ENCODE measurements at regions not wholly inside any gene's neighbourhood (a gene's known extent, or its start where the extent isn't known, plus 50 kb on each side); places are given as distances from the start of the nearest gene placed in this dataset.

DNA sequence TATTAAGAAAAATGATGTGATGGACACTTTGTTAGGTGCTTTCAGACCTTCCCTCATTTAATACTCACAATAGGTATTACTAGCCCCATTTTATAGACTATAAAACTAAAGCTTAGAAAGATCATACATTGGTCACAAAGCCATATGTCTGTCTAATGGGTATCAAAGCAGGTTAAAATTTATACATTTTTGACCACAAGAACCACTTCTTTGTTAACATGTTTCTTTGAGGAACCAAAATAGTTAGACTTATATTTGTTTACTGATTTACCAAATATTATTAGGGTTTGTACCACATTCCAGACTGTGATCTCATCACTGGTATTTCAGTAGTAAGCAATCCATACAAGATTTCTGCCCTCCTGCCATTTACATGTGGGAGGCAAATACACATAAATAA, 363.3 kb downstream of the NAF1 start:
- no peaks in the 10 kb centered on the region for H3K36me3 ChIP-seq (ENCODE audit: low read depth)
- no peaks in the 10 kb centered on the region for H3K27me3 ChIP-seq (ENCODE audit: insufficient read depth, poor library complexity, severe bottlenecking)
- no peak overlapping the region for H3K27ac ChIP-seq (ENCODE audit: poor library complexity, severe bottlenecking)
- TF ChIP-seq, protein P1, sequence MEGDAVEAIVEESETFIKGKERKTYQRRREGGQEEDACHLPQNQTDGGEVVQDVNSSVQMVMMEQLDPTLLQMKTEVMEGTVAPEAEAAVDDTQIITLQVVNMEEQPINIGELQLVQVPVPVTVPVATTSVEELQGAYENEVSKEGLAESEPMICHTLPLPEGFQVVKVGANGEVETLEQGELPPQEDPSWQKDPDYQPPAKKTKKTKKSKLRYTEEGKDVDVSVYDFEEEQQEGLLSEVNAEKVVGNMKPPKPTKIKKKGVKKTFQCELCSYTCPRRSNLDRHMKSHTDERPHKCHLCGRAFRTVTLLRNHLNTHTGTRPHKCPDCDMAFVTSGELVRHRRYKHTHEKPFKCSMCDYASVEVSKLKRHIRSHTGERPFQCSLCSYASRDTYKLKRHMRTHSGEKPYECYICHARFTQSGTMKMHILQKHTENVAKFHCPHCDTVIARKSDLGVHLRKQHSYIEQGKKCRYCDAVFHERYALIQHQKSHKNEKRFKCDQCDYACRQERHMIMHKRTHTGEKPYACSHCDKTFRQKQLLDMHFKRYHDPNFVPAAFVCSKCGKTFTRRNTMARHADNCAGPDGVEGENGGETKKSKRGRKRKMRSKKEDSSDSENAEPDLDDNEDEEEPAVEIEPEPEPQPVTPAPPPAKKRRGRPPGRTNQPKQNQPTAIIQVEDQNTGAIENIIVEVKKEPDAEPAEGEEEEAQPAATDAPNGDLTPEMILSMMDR (IDR thresholded peaks at IDR 0.05; ENCODE audit: poor library complexity, severe bottlenecking): no peak
- no peaks in the 10 kb centered on the region for H3K4me1 ChIP-seq (ENCODE audit: insufficient read depth, poor library complexity, severe bottlenecking)
- H3K9me3 ChIP-seq (ENCODE audit: severe bottlenecking): no peaks in the 10 kb centered on the region
- DNase-seq (ENCODE audit: low spot score): no peak
- no peak for ATAC-seq (ENCODE audit: low read depth)
- H3K4me3 ChIP-seq (ENCODE audit: severe bottlenecking): no peak overlapping the region

DNA sequence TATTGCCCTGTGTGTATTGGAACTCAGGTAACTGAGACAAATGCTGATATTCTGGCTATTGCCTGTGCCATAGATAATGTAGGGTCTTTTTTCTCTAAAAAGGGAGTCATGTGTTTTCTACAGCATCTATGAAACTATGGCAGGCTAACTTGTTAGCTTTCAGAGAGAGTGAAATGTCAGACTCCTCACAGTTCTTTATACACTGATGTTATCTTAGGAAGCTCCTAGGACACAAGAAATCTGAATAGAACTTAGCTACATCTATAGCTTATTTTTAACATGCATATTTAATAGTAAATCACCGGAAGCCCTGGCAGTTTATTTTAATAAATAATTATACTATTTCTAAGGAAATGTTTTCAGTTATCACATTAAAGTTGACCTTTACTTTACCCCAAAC, 369.6 kb downstream of the NAF1 start:
- Histone ChIP-seq H3K4me1 (ENCODE audit: insufficient read depth, poor library complexity, severe bottlenecking) (no peaks in the 10 kb centered on the region), H3K4me3 (ENCODE audit: severe bottlenecking) (no peak overlapping the region), H3K36me3 (ENCODE audit: low read depth) (no peaks in the 10 kb centered on the region), H3K27me3 (ENCODE audit: insufficient read depth, poor library complexity, severe bottlenecking) (no peaks in the 10 kb centered on the region), H3K27ac (ENCODE audit: poor library complexity, severe bottlenecking) (no peak overlapping the region), H3K9me3 (ENCODE audit: severe bottlenecking) (no peaks in the 10 kb centered on the region)
- DNase-seq (ENCODE audit: low spot score) (no peak), ATAC-seq (ENCODE audit: low read depth) (no peak)
- TF ChIP-seq, protein P1 (IDR thresholded peaks at IDR 0.05; ENCODE audit: poor library complexity, severe bottlenecking): no peak

DNA sequence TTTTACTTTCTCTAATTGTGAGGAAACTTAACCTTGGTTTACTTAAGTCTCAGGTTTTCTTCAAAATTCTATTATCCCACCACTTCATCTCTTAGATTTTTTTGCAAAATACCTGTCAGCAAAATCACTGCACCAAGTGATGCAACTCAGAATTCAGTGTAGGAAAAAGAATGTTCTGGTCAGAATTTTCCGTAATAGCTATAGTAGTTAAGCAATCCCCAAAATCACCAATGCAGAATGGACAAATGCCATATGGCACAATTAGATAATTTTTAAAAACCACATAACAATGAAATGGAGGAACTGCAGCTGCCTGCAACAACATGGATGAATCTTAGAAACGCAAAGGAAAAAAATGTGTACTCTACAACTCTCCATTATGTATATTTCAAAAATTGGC, 373.1 kb downstream of the NAF1 start:
- TF ChIP-seq, protein P1 (IDR thresholded peaks at IDR 0.05; ENCODE audit: poor library complexity, severe bottlenecking): no peak
- DNase-seq (ENCODE audit: low spot score) (no peak), ATAC-seq (ENCODE audit: low read depth) (no peak)
- Histone ChIP-seq H3K4me1 (ENCODE audit: insufficient read depth, poor library complexity, severe bottlenecking) (no peaks in the 10 kb centered on the region), H3K27ac (ENCODE audit: poor library complexity, severe bottlenecking) (no peak overlapping the region), H3K9me3 (ENCODE audit: severe bottlenecking) (no peaks in the 10 kb centered on the region), H3K4me3 (ENCODE audit: severe bottlenecking) (no peak overlapping the region), H3K27me3 (ENCODE audit: insufficient read depth, poor library complexity, severe bottlenecking) (no peaks in the 10 kb centered on the region), H3K36me3 (ENCODE audit: low read depth) (no peaks in the 10 kb centered on the region)

DNA sequence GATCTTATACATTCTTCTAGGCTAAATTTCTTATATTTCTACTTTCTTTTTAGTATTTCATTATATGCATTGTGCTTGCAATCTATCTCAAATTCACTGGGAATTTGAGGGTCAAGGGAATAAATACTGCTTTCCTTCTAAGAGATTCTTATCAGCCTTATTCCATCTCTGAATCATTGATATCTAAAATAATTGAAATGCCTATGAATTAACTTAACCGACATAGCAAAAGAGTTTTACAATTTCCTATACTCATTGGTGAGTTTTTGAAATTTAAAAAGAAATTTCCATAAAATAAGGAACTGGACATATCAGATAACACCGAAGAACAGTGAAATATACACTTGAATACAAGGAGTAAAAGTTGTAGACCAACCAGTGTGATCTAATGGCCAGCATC, 373.7 kb downstream of the NAF1 start:
- Histone ChIP-seq H3K4me1 (ENCODE audit: insufficient read depth, poor library complexity, severe bottlenecking) (no peaks in the 10 kb centered on the region), H3K9me3 (ENCODE audit: severe bottlenecking) (no peaks in the 10 kb centered on the region), H3K27ac (ENCODE audit: poor library complexity, severe bottlenecking) (no peak overlapping the region), H3K36me3 (ENCODE audit: low read depth) (no peaks in the 10 kb centered on the region), H3K27me3 (ENCODE audit: insufficient read depth, poor library complexity, severe bottlenecking) (no peaks in the 10 kb centered on the region), H3K4me3 (ENCODE audit: severe bottlenecking) (no peak overlapping the region)
- DNase-seq (ENCODE audit: low spot score): no peak
- TF ChIP-seq, protein P1 (IDR thresholded peaks at IDR 0.05; ENCODE audit: poor library complexity, severe bottlenecking): no peak
- ATAC-seq (ENCODE audit: low read depth): no peak

DNA sequence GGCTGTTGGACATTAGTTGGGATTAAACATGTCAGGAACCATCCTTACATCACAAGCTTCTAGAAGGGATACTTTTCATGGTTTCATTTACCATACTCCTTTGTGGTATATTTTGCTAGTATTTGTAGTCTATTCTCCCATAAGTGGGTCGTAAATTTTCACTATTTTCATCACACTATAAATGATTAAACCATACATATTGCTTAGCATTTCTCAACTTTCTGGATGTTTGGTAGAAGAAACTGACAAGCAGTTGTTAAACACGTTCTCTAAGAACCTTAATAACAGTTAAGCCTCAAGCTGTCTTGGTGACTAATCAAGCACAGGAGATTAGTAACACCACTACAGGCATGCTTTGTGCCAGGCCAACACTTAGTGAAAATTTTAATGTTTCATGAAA, 375.5 kb downstream of the NAF1 start:
- H3K27me3 ChIP-seq (ENCODE audit: insufficient read depth, poor library complexity, severe bottlenecking): no peaks in the 10 kb centered on the region

More for the DNA sequence above, 375.5 kb downstream of the NAF1 start:
- H3K9me3 ChIP-seq (ENCODE audit: severe bottlenecking): no peaks in the 10 kb centered on the region
- TF ChIP-seq, protein P1 (IDR thresholded peaks at IDR 0.05; ENCODE audit: poor library complexity, severe bottlenecking): no peak
- ATAC-seq (ENCODE audit: low read depth) (no peak), DNase-seq (ENCODE audit: low spot score) (no peak)
- H3K36me3 ChIP-seq (ENCODE audit: low read depth): no peaks in the 10 kb centered on the region
- no peaks in the 10 kb centered on the region for H3K4me1 ChIP-seq (ENCODE audit: insufficient read depth, poor library complexity, severe bottlenecking)
- H3K4me3 ChIP-seq (ENCODE audit: severe bottlenecking): no peak overlapping the region
- no peak overlapping the region for H3K27ac ChIP-seq (ENCODE audit: poor library complexity, severe bottlenecking)

Data from RWPE2 (cell line).